Caco-2 (cell line): ENCODE measurements at regions not wholly inside any gene's neighbourhood (a gene's known extent, or its start where the extent isn't known, plus 50 kb on each side); places are given as distances from the start of the nearest gene placed in this dataset.

Source experiments
- BruUV-seq: library from RNA; stranded (reverse); fragments of 400-500 nt; replicated peaks from 2 replicates; lab custom pipeline; 2021; lab: Mats Ljungman, UMichigan
- CTCF ChIA-PET: fragments of 300-600 bp; sonication (Branson Sonifier 250); formaldehyde crosslinking; loops from one replicate; lab custom pipeline; 2022; ENCODE audit warnings: antibody characterized with exemption; lab: Charles Lee
- POLR2A ChIA-PET: fragments of 300-600 bp; sonication (Branson Sonifier 250); formaldehyde crosslinking; loops from one replicate; lab custom pipeline; 2022; ENCODE audit warnings: antibody characterized with exemption; lab: Charles Lee
- DNase-seq, 2 experiments: peaks; one replicate each; pipeline versions ENCODE4 v3.0.0 to v3.0.0-alpha.2; 2020 to 2022
- H3K27me3 ChIP-seq: replicated peaks from 2 replicates; pipeline ENCODE4 v1.6.0; 2011; ENCODE audit warnings: low read length; ENCODE audit not compliant: control insufficient read depth, insufficient read depth
- H3K36me3 ChIP-seq: 2 replicates; pipeline ENCODE4 v1.5.1; 2011; ENCODE audit warnings: low read length; ENCODE audit not compliant: control insufficient read depth, insufficient read depth
- H3K4me1 ChIP-seq: fragments of 250-450 bp; sonication (Bioruptor Pico); 2 replicates; pipeline ENCODE4 v1.5.1; 2020; ENCODE audit warnings: mild to moderate bottlenecking
- H3K4me3 ChIP-seq: 2 replicates; pipeline ENCODE4 v1.5.1; 2011; ENCODE audit warnings: low read depth, mild to moderate bottlenecking, control low read depth, low read length
- H3K9me3 ChIP-seq: fragments of 250-450 bp; sonication (Bioruptor Pico); 2 replicates; pipeline ENCODE4 v1.5.1; 2020; ENCODE audit warnings: mild to moderate bottlenecking, moderate library complexity
- H3K27ac Mint-ChIP-seq: one replicate; pipeline ENCODE4 v1.8.0; 2022; ENCODE audit warnings: mixed read lengths; ENCODE audit not compliant: unreplicated experiment
- H3K27me3 Mint-ChIP-seq: one replicate; pipeline ENCODE4 v1.8.0; 2022; ENCODE audit warnings: mixed read lengths; ENCODE audit not compliant: insufficient read depth, unreplicated experiment
- H3K36me3 Mint-ChIP-seq: one replicate; pipeline ENCODE4 v1.8.0; 2022; ENCODE audit warnings: mild to moderate bottlenecking, mixed read lengths; ENCODE audit not compliant: insufficient read depth, unreplicated experiment
- H3K4me1 Mint-ChIP-seq: one replicate; pipeline ENCODE4 v1.8.0; 2022; ENCODE audit warnings: low read depth, mixed read lengths; ENCODE audit not compliant: unreplicated experiment
- H3K4me3 Mint-ChIP-seq: one replicate; pipeline ENCODE4 v1.8.0; 2022; ENCODE audit warnings: mild to moderate bottlenecking, moderate library complexity, mixed read lengths; ENCODE audit not compliant: unreplicated experiment
- H3K9me3 Mint-ChIP-seq: one replicate; pipeline ENCODE4 v1.8.0; 2022; ENCODE audit warnings: mixed read lengths; ENCODE audit not compliant: unreplicated experiment
- intact Hi-C: fragments of 100-400 bp; cut with micrococcal nuclease; formaldehyde crosslinking; loops from one replicate; pipeline ENCODE4 v1.10.0; 2022; ENCODE audit not compliant: unreplicated experiment
- TF ChIP-seq, protein P1 (sequence below), 2 experiments: fragments of 200-600 bp in 1 of 2; IDR thresholded peaks; 1 replicate in 1 of 2; 2 replicates in 1 of 2; pipeline versions ENCODE4 v1.5.1 to v1.8.0; 2011 to 2022; ENCODE audit warnings: antibody characterized with exemption in 1 of 2, control low read depth in 1 of 2, inconsistent platforms in 1 of 2, low read depth in 1 of 2, low read length in 1 of 2, mild to moderate bottlenecking in 1 of 2, moderate library complexity in 1 of 2; ENCODE audit not compliant: insufficient read depth in 1 of 2, severe bottlenecking in 1 of 2, unreplicated experiment in 1 of 2

DNA sequence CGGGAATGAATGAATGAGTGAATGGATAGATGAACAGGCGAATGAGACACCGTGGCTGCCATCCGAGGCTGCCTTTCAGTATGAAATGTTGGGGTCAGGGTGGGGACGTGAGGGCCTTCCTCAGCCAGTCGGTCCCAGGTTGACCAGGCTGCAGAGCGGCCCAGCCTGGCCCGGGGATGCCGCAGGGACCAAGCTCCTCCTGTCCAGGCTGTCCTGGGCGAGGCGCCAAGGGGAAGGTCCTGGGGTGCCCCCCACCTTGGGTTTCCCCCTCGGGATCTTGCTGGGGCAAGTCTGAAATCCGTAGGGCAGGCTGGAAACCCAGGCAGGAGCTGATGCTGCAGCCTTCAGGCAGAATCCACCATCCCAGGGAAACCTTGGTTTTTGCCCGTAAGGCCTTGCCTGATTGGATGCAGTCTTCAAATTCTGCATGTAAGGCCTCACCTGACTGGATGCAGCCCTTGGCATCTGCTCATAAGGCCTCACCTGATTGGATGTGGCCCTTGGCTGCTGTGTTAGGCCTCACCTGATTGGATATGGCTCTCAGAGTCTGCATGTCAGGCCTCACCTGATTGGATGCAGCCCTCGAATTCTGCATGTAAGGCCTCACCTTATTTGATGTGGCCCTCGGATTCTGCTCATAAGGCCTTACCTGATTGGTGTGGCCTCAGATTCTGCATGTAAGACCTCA is 61.7 kb upstream of the ZNF469 start:
- TF ChIP-seq, protein P1, sequence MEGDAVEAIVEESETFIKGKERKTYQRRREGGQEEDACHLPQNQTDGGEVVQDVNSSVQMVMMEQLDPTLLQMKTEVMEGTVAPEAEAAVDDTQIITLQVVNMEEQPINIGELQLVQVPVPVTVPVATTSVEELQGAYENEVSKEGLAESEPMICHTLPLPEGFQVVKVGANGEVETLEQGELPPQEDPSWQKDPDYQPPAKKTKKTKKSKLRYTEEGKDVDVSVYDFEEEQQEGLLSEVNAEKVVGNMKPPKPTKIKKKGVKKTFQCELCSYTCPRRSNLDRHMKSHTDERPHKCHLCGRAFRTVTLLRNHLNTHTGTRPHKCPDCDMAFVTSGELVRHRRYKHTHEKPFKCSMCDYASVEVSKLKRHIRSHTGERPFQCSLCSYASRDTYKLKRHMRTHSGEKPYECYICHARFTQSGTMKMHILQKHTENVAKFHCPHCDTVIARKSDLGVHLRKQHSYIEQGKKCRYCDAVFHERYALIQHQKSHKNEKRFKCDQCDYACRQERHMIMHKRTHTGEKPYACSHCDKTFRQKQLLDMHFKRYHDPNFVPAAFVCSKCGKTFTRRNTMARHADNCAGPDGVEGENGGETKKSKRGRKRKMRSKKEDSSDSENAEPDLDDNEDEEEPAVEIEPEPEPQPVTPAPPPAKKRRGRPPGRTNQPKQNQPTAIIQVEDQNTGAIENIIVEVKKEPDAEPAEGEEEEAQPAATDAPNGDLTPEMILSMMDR (IDR thresholded peaks at IDR 0.05; ENCODE audit: insufficient read depth in 1 of 2, low read depth in 1 of 2, low read length in 1 of 2, severe bottlenecking in 1 of 2, unreplicated experiment in 1 of 2), result no peak
- BruUV-seq, result no TSS peak
- Mint-ChIP-seq H3K36me3 (no peaks in the 10 kb centered on the region), H3K4me1 (no peaks in the 10 kb centered on the region), H3K4me3 (no peak overlapping the region), H3K9me3 (no peaks in the 10 kb centered on the region), H3K27ac (no peak overlapping the region), H3K27me3 (no peaks in the 10 kb centered on the region)
- Histone ChIP-seq H3K36me3 (no peaks in the 10 kb centered on the region), H3K9me3 (peaks cover 9% of the 10 kb centered on the region; the same call in 1 of the 2 replicates), H3K27me3 (no peaks in the 10 kb centered on the region), H3K4me1 (peaks cover under 1% of the 10 kb centered on the region), H3K4me3 (no peak overlapping the region)
- ChIA-PET CTCF (interaction anchor here (0.6 kb wide), 1 partner anchor 172 kb away, joined by 3 read pairs; no protein-coding TSS in a partner anchor), POLR2A (no interaction called here)
- peak in 1 of 2 experiments; percentile 24 for DNase-seq
- intact Hi-C loops, result no loop called here

DNA sequence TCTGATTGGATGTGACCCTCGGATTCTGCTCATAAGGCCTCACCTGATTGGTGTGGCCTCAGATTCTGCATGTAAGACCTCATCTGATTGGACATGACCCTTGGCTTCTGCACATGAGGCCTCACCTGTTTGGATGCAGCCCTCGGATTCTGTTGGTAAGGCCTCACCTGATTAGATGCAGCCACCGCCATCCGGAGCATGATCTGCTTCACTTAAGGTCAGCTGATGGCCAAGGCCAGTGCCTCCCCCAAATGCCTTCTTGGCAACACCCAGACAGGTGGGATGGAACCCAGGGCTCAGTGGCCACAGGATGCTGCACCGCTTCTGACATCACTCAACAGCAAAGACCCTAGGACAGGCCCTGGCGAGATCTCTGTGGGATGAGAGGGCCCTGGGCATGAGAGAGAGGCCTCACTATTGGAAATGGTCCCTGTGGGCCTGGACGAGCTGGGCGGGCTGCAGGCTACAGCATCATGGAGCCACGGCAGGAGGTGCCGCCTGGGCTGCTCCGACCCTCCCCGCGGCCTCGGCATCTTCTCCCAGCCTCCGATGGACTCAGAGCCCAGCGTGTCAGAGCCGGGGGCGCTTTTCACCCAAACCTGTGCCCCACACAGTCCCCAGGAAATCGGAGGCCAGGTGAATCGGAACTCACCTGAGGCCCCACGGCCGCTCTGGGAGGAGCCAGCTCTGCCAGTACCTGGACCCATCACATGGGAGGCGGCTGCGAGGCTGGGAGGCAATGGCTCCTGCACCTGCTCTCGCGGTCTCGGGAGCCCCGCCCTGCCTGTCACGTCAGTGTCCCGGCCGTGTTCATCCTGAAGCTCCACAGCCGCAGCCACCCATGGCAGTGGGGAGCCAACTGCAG is 60.9 kb upstream of the ZNF469 start:
- H3K27ac Mint-ChIP-seq, result no peak overlapping the region

DNA sequence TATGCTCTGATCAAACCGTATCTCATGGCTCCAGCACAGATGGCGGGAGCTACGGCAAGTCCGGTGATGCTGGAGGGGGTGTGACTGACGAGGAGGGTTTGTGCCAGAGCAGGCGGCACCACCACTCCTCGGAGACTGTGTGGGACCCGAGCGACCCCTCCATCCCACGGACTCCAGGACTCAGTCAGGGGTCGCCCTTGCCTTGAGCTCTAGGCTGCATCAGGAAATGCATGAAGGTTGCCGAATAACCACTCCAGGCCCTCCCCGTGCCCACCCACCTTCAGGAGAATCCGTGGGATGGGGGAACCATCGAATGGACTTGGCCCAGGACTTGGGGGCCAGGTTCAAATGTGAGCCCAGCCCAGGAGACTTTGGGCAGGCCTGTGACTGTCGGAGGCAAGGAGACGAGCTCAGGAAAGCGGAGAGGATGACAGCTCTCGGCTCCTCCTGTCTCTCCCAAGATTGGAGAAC is 60.2 kb upstream of the ZNF469 start:
- ChIA-PET CTCF (no interaction called here), POLR2A (no interaction called here)
- Mint-ChIP-seq H3K27me3 (no peaks in the 10 kb centered on the region), H3K4me1 (no peaks in the 10 kb centered on the region), H3K9me3 (no peaks in the 10 kb centered on the region), H3K36me3 (no peaks in the 10 kb centered on the region), H3K27ac (no peak overlapping the region), H3K4me3 (no peak overlapping the region)
- intact Hi-C loops, result no loop called here
- no peak for DNase-seq
- TF ChIP-seq, protein P1 (IDR thresholded peaks at IDR 0.05; ENCODE audit: insufficient read depth in 1 of 2, low read depth in 1 of 2, low read length in 1 of 2, severe bottlenecking in 1 of 2, unreplicated experiment in 1 of 2), result no peak
- no peaks in the 10 kb centered on the region for H3K36me3 ChIP-seq
- no peaks in the 10 kb centered on the region for H3K4me1 ChIP-seq
- peaks cover 9% of the 10 kb centered on the region; the same call in 1 of the 2 replicates for H3K9me3 ChIP-seq
- no peak overlapping the region for H3K4me3 ChIP-seq
- BruUV-seq, result no TSS peak
- no peaks in the 10 kb centered on the region for H3K27me3 ChIP-seq

More for the DNA sequence above, 60.9 kb upstream of the ZNF469 start:
- Histone ChIP-seq H3K4me1 (no peaks in the 10 kb centered on the region), H3K27me3 (no peaks in the 10 kb centered on the region), H3K4me3 (no peak overlapping the region), H3K36me3 (no peaks in the 10 kb centered on the region), H3K9me3 (peaks cover 9% of the 10 kb centered on the region; the same call in 1 of the 2 replicates)
- POLR2A ChIA-PET, result no interaction called here
- CTCF ChIA-PET, result interaction anchor here (0.6 kb wide), 1 partner anchor 171 kb away, joined by 3 read pairs; no protein-coding TSS in a partner anchor
- Mint-ChIP-seq H3K4me1 (no peaks in the 10 kb centered on the region), H3K4me3 (no peak overlapping the region), H3K36me3 (no peaks in the 10 kb centered on the region), H3K9me3 (no peaks in the 10 kb centered on the region), H3K27me3 (no peaks in the 10 kb centered on the region)
- intact Hi-C loops, result no loop called here
- BruUV-seq, result no TSS peak
- no peak for DNase-seq
- TF ChIP-seq, protein P1 (IDR thresholded peaks at IDR 0.05; ENCODE audit: insufficient read depth in 1 of 2, low read depth in 1 of 2, low read length in 1 of 2, severe bottlenecking in 1 of 2, unreplicated experiment in 1 of 2), result no peak
